GM12864 (cell line): ENCODE measurements at regions not wholly inside any gene's neighbourhood (a gene's known extent, or its start where the extent isn't known, plus 50 kb on each side); places are given as distances from the start of the nearest gene placed in this dataset.

Experiments used
- DNase-seq: peaks from one replicate; pipeline ENCODE4 v3.0.0-alpha.2; 2011; ENCODE audit warnings: low read depth
- H3K4me3 ChIP-seq: 2 replicates; pipeline ENCODE4 v1.5.1; 2011; ENCODE audit warnings: mild to moderate bottlenecking, low read depth, low read length, control low read depth
- TF ChIP-seq, protein P1 (sequence below): IDR thresholded peaks from 2 replicates; pipeline ENCODE4 v1.5.1; 2011; ENCODE audit warnings: low read depth, mild to moderate bottlenecking, moderate library complexity, low read length, control low read depth, inconsistent platforms; ENCODE audit errors: missing control alignments

DNA sequence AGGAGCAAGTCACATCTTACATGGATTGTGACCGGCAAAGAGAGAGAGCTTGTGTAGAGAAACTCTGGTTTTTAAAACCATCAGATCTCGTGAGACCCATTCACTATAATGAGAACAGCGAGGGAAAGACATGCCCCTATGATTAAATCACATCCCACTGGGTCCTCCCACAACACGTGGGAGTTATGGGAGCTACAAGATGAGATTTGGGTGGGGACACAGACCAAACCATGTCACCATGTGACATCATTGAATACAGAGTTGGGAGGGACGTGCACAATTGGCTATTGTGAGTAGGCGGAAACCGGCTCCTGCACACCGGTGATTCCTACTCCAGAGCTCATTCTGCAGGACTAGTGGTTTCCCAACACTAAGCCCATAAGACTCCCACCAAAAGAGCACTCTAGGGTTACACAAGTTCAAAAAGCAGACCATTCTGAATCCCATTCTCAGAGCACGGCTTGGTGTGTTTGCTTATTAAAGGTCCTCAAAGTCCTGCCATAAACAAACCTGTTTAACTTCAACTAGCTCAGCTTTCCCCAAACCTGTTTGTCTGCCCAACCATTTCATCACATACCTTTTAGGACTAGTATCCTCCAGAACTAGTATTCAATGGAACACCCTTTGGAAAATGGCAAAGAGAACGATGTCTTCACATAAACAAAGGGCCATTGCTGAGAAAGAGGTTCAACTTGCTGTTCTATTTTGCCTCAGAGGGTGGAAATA is 167.6 kb downstream of the TLE3 start:
- TF ChIP-seq, protein P1, sequence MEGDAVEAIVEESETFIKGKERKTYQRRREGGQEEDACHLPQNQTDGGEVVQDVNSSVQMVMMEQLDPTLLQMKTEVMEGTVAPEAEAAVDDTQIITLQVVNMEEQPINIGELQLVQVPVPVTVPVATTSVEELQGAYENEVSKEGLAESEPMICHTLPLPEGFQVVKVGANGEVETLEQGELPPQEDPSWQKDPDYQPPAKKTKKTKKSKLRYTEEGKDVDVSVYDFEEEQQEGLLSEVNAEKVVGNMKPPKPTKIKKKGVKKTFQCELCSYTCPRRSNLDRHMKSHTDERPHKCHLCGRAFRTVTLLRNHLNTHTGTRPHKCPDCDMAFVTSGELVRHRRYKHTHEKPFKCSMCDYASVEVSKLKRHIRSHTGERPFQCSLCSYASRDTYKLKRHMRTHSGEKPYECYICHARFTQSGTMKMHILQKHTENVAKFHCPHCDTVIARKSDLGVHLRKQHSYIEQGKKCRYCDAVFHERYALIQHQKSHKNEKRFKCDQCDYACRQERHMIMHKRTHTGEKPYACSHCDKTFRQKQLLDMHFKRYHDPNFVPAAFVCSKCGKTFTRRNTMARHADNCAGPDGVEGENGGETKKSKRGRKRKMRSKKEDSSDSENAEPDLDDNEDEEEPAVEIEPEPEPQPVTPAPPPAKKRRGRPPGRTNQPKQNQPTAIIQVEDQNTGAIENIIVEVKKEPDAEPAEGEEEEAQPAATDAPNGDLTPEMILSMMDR: no peak
- no peak for DNase-seq
- H3K4me3 ChIP-seq: no peak overlapping the region

DNA sequence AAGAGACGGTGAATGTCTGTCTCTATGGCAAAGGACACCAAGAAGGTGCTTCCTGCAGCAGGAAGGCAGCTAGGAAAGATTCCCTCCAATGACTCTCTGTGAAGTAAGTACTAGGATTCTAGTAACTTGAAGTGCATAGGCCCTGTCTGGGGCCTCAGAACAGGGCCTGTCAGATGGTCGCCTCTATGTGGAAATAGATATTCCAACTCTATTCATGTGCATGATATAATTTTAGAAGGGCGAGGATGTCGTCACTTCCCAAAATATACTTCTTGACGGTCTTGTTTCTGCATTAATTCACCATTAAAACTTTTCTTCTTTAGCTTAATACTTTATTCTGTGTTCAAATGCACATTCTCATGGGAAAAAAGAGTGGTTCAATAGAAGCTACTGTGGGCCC is 167.0 kb downstream of the TLE3 start:
- no peak for DNase-seq
- TF ChIP-seq, protein P1: no peak

DNA sequence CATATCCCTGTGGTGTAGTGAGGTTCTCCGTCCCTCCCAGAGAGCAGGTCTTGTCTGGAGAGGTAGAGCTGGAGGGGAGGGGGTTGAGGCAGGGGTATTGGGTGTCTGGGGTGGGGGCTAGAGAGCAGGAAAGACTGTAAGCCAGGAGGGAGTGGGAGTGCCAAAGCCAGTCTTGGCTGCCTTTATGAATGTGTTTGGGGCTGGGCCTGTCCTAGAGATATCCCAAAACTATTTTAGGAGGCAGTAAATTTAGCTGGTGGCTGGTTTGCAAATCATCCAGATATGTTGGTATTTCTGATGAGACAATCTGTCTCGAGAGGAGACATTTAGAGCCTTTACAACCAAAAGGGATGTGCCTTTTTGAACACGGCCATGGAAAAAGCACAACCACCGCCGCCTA is 166.6 kb downstream of the TLE3 start:
- TF ChIP-seq, protein P1: no peak
- H3K4me3 ChIP-seq: no peak overlapping the region
- DNase-seq: no peak

More for the DNA sequence above, 167.0 kb downstream of the TLE3 start:
- H3K4me3 ChIP-seq: no peak overlapping the region

DNA sequence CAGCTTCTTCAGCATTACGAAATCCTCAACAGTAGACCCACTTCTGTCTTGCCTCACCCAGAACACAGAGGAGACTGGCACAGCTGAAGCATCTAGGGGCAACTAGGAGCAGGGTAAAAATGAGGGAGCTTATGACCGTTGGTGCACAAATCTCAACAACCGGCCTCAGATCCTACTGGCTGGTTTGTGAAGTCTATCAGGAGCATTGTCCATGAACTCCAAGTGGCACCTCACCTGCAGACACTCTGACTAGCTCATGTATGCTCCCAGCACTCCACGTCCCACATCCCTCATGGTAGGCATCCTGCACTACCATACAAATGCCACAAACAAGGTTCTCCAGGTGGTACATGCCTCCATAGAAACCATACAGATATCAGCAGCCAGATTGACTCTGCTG is 163.1 kb downstream of the TLE3 start:
- H3K4me3 ChIP-seq: no peak overlapping the region
- DNase-seq: no peak
- TF ChIP-seq, protein P1: no peak

DNA sequence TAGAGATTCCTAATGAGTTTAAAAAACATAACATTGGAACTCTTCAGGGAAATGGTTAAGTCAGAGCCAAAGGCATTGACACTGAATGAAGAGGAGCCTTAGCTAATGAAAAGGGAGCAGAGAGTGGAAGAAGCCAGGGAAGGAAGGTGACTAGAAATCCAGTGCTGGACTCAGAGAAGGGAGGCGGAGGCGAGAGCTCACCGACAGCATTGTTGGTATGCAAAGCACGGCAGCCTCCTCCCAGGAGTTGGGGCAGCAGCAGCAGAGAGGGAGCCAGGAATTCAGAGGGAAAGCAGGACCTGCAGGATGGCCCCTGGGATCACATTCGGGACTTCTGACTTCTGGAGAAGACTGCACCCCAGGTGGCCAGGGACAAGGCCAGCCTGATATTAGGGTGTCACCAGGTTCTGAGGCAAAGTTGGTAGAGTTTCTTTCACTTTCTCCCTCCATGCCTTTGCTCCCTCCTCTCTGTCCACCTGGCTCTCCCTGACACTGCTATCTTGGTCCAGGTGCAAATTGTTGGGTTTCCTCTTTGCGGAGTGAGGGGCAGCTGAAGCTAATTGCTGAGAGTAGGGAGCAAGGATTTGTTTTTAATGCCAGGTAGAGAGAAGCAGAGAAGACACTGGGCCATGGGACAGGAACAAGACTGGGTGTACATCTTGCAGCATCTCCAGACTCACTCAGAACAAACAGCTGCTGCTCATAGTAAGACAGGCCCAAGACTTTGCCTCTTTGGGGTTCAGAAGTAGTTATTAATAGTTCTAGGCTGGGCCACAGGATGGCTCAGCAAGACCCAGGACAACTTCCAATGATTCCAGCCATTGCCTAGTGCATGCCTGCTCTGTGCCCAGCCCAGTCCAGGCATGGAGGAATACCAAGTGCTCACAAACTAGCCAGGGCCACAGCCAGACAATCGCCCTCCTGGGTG is 157.9 kb downstream of the TLE3 start:
- DNase-seq: no peak
- TF ChIP-seq, protein P1: no peak
- no peak overlapping the region for H3K4me3 ChIP-seq

DNA sequence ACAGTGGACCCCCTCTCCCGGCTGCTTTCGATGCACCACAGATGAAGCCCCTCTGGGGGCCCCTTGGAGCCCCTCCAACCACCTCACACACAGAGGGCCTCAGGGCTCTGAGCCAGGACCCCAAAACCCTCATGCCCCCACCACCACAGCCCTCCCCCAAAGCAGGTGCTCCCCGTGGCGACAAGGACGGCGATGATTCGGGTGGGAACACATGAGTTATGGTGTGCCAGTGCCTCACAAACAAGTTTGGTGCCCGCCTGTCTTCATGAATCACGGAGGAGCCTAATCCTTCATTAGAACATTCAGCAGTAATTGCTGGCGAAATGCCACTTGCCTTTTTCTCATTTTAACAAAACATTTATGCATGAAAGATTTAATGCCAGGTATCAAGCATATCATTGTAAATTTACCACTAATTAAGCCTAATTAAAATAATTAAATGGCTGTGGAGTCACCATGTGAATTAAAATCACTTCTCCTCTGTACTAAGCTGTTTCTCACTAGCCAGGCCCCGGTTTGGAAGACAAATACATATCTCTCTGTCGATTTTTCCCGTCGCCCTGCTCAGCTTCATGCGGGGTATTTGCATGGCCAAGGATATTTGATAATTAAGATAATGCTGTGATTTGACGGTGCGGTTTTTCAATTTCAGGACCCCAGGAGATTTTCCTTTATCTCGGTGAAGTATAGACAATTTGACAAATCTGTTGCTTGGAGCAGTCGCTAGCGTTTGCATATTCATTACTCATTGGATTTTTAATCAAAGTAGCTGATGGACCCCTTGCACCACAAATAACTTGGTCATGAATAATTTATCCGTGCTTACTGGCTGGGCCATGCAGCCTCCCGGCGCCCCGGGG is 157.0 kb downstream of the TLE3 start:
- H3K4me3 ChIP-seq: no peak overlapping the region
- DNase-seq: no peak
- TF ChIP-seq, protein P1: no peak
